Breast epithelium (tissue), 3 donors: ENCODE measurements at regions not wholly inside any gene's neighbourhood (a gene's known extent, or its start where the extent isn't known, plus 50 kb on each side); places are given as distances from the start of the nearest gene placed in this dataset.

Experiments used
- CTCF ChIP-seq, 3 donors: fragments of 450-650 bp; IDR thresholded peaks; one replicate each; pipeline ENCODE4 v1.5.1; 2016 to 2017; ENCODE audit warnings: antibody characterized with exemption in 3 of 3, mild to moderate bottlenecking in 3 of 3, moderate library complexity in 3 of 3
- POLR2AphosphoS5 ChIP-seq, 3 donors: sonication (generic); formaldehyde crosslinking; IDR thresholded peaks; one replicate each; pipeline ENCODE4 v1.6.1; 2017; ENCODE audit warnings: antibody characterized with exemption in 3 of 3

GRCh38 chr10:65430979-65431378 is 1494.9 kb upstream of the LRRTM3 start:
- TF ChIP-seq CTCF (IDR thresholded peaks at IDR 0.05), result no peak
- TF ChIP-seq POLR2AphosphoS5 (IDR thresholded peaks at IDR 0.05), result no peak
